LNCaP clone FGC (cell line): ENCODE measurements at regions not wholly inside any gene's neighbourhood (a gene's known extent, or its start where the extent isn't known, plus 50 kb on each side); places are given as distances from the start of the nearest gene placed in this dataset.

Experiments used
- DNase-seq: peaks from one replicate; pipeline ENCODE4 v3.0.0-alpha.2; 2011; ENCODE audit warnings: low read depth
- H3K4me3 ChIP-seq: 2 replicates; pipeline ENCODE4 v1.5.1; 2011; ENCODE audit warnings: mild to moderate bottlenecking, low read depth, low read length, control low read depth
- TF ChIP-seq, protein P1 (sequence below): IDR thresholded peaks from 2 replicates; pipeline ENCODE4 v1.5.1; 2012; ENCODE audit warnings: mild to moderate bottlenecking; ENCODE audit not compliant: control insufficient read depth, insufficient read depth; ENCODE audit errors: extremely low read depth

DNA sequence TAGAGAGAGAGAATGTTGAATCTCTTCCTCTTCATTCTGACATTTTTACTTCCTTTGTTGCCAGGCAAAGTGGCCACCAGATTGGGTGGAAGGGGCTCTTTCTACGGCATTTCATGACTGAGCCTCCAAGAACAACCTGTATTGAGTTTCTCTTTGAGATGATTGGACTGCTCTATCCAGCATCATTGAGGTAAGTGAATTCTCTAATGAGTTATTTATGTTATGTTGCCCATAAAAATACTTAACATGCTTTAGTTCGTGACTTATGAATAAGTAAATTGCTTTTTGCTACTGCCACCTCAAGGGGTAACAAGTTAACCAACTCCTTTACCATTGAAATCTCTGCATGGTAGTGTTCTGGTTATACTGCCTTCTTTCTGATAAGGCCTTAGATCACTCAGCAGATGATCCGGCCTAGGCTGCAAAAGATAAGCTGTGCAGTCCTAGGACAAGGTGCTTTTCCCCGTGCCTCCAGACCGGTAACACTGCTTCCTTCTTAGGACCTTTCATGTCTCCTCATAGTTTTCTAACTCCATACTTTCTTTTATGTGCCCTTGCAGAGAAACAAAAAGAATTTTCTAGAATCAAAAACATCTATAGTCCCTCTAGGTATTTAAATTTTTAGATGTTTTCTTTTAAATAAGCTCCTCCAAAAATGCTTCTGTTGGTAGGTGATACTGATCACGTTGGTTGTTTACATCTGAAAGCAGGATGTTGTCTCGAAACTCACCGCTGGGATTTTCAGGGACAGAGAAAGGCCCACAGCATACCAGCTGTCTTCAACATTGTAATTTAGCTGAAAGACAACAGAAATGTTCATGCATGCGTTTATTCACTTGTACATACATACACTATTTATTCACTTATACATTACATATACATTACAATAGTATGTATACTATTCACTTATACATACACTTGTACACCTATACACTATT lies 157.1 kb upstream of the RBPJ start:
- no peak for DNase-seq
- no peak overlapping the region for H3K4me3 ChIP-seq
- TF ChIP-seq, protein P1, sequence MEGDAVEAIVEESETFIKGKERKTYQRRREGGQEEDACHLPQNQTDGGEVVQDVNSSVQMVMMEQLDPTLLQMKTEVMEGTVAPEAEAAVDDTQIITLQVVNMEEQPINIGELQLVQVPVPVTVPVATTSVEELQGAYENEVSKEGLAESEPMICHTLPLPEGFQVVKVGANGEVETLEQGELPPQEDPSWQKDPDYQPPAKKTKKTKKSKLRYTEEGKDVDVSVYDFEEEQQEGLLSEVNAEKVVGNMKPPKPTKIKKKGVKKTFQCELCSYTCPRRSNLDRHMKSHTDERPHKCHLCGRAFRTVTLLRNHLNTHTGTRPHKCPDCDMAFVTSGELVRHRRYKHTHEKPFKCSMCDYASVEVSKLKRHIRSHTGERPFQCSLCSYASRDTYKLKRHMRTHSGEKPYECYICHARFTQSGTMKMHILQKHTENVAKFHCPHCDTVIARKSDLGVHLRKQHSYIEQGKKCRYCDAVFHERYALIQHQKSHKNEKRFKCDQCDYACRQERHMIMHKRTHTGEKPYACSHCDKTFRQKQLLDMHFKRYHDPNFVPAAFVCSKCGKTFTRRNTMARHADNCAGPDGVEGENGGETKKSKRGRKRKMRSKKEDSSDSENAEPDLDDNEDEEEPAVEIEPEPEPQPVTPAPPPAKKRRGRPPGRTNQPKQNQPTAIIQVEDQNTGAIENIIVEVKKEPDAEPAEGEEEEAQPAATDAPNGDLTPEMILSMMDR = no peak

DNA sequence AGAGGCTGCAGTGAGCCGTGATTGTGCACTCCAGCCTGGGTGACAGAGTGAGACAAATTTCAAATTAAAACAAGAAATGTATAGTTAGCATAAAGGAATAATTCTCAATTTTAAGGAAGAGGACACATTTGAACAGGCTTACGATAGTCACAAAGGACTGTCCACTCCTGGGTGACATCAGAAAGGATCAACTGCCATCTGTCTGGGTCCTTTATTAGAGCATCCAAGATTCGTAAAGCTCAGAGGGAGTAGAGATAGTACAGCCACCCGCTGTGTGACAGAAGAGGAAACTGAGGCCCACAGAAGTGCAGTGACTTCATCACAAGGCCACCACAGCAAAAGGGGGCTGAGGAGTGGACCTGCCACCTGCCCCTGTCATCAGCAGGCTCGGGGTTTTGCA lies 149.3 kb upstream of the RBPJ start:
- TF ChIP-seq, protein P1 = no peak
- no peak overlapping the region for H3K4me3 ChIP-seq
- DNase-seq = no peak

DNA sequence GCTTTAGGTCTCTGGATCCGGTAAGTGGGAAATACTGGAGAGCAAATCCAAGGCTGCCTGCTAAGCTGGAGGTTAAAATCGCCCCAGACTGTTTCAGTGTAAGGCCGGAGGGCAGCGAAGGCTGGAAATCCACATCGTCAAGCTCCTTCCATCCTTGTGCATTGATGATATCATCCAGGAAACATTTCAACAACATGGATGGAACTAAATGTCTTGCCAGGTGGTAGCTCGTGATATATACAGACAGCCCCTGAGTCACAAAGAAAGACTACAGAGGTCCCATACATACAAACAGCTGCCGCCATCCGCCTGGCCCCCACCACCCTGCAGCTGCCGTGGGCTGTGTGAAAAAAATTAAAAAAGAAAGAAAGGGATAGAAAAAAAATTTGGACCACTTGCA lies 148.9 kb upstream of the RBPJ start:
- TF ChIP-seq, protein P1 = no peak
- DNase-seq = no peak
- no peak overlapping the region for H3K4me3 ChIP-seq

DNA sequence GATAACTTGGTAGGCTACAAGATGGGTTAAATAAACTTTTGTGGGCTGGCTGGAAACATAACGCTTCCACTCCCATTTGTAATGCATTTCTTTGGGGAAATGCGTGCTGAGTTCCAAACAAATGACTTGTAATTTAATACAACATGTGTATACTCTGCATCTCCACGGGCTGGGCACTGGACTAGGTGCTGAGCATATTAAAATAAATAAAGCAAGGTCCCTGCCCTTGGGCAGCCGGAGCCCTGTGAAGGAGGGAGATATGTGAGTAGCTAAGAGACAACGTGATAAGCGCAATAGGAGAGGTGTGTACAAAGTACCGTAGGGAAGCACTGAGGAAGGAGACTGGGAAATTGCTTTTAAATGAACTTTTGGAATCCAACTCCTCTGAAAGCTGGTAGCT lies 147.2 kb upstream of the RBPJ start:
- TF ChIP-seq, protein P1 = no peak
- no peak for DNase-seq
- H3K4me3 ChIP-seq = no peak overlapping the region

DNA sequence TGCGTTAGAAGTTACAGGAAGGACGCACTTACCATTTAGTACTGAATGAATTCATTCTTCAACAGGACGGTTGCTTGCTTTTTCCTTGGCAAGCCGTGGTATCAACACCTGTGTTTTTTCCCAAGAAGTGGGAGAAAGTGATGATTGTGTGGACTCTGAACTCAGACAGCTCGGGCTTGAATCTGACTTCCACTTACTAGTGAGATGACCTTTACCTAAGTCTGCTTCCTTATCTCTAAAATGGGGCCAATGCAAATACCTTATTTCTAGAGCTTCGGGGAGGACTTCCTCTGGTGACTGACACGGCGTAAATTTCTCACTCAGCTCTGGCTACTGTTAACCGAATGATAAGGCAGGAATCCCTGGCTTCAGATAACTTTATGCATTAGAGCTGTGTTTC lies 146.8 kb upstream of the RBPJ start:
- DNase-seq = no peak
- H3K4me3 ChIP-seq = no peak overlapping the region
- TF ChIP-seq, protein P1 = no peak

DNA sequence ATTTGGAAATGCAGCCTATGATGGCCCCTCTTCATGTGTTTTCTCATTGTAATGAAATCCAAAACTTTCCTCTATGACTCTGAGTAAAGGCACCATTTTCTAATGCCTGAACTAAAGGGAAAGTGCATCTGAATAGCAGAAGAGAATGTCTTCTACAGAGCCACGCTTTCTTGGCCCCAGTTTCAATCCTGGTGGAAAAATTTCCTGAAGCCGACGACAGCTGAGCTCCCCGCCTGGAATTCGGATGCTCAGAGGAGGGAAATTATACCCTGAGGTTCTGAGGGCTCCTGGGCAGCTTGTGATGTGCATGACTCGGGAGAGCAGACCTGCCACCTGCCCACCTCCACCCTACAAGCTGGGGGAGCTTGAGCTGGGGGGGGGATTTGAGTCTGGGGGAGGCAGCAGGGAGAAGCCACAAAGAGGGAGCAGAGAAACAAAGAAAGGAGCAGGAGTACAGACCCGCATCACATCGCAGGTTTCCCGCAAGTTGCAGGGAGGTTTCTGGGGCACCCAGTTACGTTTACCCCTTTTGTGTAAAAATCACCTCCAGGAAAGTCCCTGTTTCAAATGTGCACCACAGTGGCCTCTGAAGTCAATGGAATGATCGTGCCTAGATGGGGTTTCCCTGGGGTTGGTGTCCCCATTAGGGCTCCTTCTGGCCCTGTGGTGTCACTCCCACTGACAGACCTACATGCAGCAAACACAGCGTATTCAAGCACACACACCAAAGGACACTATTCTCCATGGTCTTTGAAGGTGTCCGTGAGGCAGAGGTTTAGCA lies 145.6 kb upstream of the RBPJ start:
- no peak overlapping the region for H3K4me3 ChIP-seq
- DNase-seq = no peak
- TF ChIP-seq, protein P1 = no peak
